ENCODE measurements at regions not wholly inside any gene's neighbourhood (a gene's known extent, or its start where the extent isn't known, plus 50 kb on each side); places are given as distances from the start of the nearest gene placed in this dataset.

- no peak overlapping the region for H3K27ac Mint-ChIP-seq (ENCODE audit: unreplicated experiment)
- H3K27me3 Mint-ChIP-seq (ENCODE audit: unreplicated experiment), result peaks cover 2% of the 10 kb centered on the region
- H3K4me1 Mint-ChIP-seq (ENCODE audit: unreplicated experiment), result no peaks in the 10 kb centered on the region
- no peak overlapping the region for H3K4me3 Mint-ChIP-seq (ENCODE audit: unreplicated experiment)
- no peaks in the 10 kb centered on the region for H3K9me3 Mint-ChIP-seq (ENCODE audit: unreplicated experiment)
- TF ChIP-seq CTCF (IDR thresholded peaks at IDR 0.05; ENCODE audit: unreplicated experiment), result no peak
- no peak for DNase-seq (ENCODE audit: low spot score)
- no peaks in the 10 kb centered on the region for H3K36me3 Mint-ChIP-seq (ENCODE audit: low read depth, unreplicated experiment)
These were observed 376.8 kb downstream of the SEC16B start for GRCh38 chr1:177593105-177593504.

GRCh38 chr1:177592624-177593023, 377.2 kb downstream of the SEC16B start:
- H3K36me3 Mint-ChIP-seq (ENCODE audit: low read depth, unreplicated experiment), result no peaks in the 10 kb centered on the region
- H3K27me3 Mint-ChIP-seq (ENCODE audit: unreplicated experiment), result peaks cover 2% of the 10 kb centered on the region
- H3K9me3 Mint-ChIP-seq (ENCODE audit: unreplicated experiment), result no peaks in the 10 kb centered on the region
- H3K4me3 Mint-ChIP-seq (ENCODE audit: unreplicated experiment), result no peak overlapping the region
- no peaks in the 10 kb centered on the region for H3K4me1 Mint-ChIP-seq (ENCODE audit: unreplicated experiment)
- H3K27ac Mint-ChIP-seq (ENCODE audit: unreplicated experiment), result no peak overlapping the region
- DNase-seq (ENCODE audit: low spot score), result no peak
- TF ChIP-seq CTCF (IDR thresholded peaks at IDR 0.05; ENCODE audit: unreplicated experiment), result no peak

GRCh38 chr1:177591155-177591554, 378.7 kb downstream of the SEC16B start:
- Mint-ChIP-seq H3K4me3 (ENCODE audit: unreplicated experiment) (no peak overlapping the region), H3K27ac (ENCODE audit: unreplicated experiment) (no peak overlapping the region)

GRCh38 chr1:177589166-177589565, 380.7 kb downstream of the SEC16B start:
- no peaks in the 10 kb centered on the region for H3K4me1 Mint-ChIP-seq (ENCODE audit: unreplicated experiment)
- peaks cover 3% of the 10 kb centered on the region for H3K27me3 Mint-ChIP-seq (ENCODE audit: unreplicated experiment)
- no peak overlapping the region for H3K4me3 Mint-ChIP-seq (ENCODE audit: unreplicated experiment)
- H3K27ac Mint-ChIP-seq (ENCODE audit: unreplicated experiment), result no peak overlapping the region
- no peak for TF ChIP-seq CTCF (IDR thresholded peaks at IDR 0.05; ENCODE audit: unreplicated experiment)
- no peaks in the 10 kb centered on the region for H3K36me3 Mint-ChIP-seq (ENCODE audit: low read depth, unreplicated experiment)
- H3K9me3 Mint-ChIP-seq (ENCODE audit: unreplicated experiment), result no peaks in the 10 kb centered on the region
- DNase-seq (ENCODE audit: low spot score), result no peak

More at GRCh38 chr1:177591155-177591554, 378.7 kb downstream of the SEC16B start:
- no peaks in the 10 kb centered on the region for H3K36me3 Mint-ChIP-seq (ENCODE audit: low read depth, unreplicated experiment)
- H3K27me3 Mint-ChIP-seq (ENCODE audit: unreplicated experiment), result peaks cover 2% of the 10 kb centered on the region
- no peaks in the 10 kb centered on the region for H3K9me3 Mint-ChIP-seq (ENCODE audit: unreplicated experiment)
- H3K4me1 Mint-ChIP-seq (ENCODE audit: unreplicated experiment), result no peaks in the 10 kb centered on the region
- DNase-seq (ENCODE audit: low spot score), result no peak
- no peak for TF ChIP-seq CTCF (IDR thresholded peaks at IDR 0.05; ENCODE audit: unreplicated experiment)

GRCh38 chr1:177586429-177586828, 383.4 kb downstream of the SEC16B start:
- no peaks in the 10 kb centered on the region for H3K4me1 Mint-ChIP-seq (ENCODE audit: unreplicated experiment)

More at GRCh38 chr1:177586429-177586828, 383.4 kb downstream of the SEC16B start:
- Mint-ChIP-seq H3K36me3 (ENCODE audit: low read depth, unreplicated experiment) (no peaks in the 10 kb centered on the region), H3K9me3 (ENCODE audit: unreplicated experiment) (no peaks in the 10 kb centered on the region), H3K4me3 (ENCODE audit: unreplicated experiment) (no peak overlapping the region), H3K27ac (ENCODE audit: unreplicated experiment) (no peak overlapping the region), H3K27me3 (ENCODE audit: unreplicated experiment) (peaks cover 3% of the 10 kb centered on the region)
- DNase-seq (ENCODE audit: low spot score), result no peak
- TF ChIP-seq CTCF (IDR thresholded peaks at IDR 0.05; ENCODE audit: unreplicated experiment), result no peak
